Keratinocyte (primary cell): ENCODE measurements at regions not wholly inside any gene's neighbourhood (a gene's known extent, or its start where the extent isn't known, plus 50 kb on each side); places are given as distances from the start of the nearest gene placed in this dataset.

ENCODE experiments used
- CTCF ChIP-seq, 3 experiments: IDR thresholded peaks in 1 of 3; conservative IDR thresholded peaks in 1 of 3; optimal IDR thresholded peaks in 1 of 3; 2 replicates in 2 of 3; 3 replicates in 1 of 3; pipeline versions ENCODE3 to v1.5.1; 2011; ENCODE audit warnings: low read length in 3 of 3, mild to moderate bottlenecking in 3 of 3, moderate library complexity in 2 of 3, control low read depth in 1 of 3, inconsistent platforms in 1 of 3; ENCODE audit not compliant: insufficient read depth in 2 of 3; ENCODE audit errors: extremely low read depth in 1 of 3
- EZH2 ChIP-seq: IDR thresholded peaks from one replicate; pipeline ENCODE4 v1.6.1; 2012; ENCODE audit warnings: inconsistent platforms, mild to moderate bottlenecking, low read length, moderate library complexity

- TF ChIP-seq CTCF (optimal IDR thresholded peaks at IDR 0.05 in 1 of 3, IDR thresholded peaks at IDR 0.05 in 1 of 3, conservative IDR thresholded peaks at IDR 0.05 in 1 of 3; ENCODE audit: extremely low read depth in 1 of 3, insufficient read depth in 2 of 3, low read length in 3 of 3) (no peak), EZH2 (no peak)
Observed at GRCh38 chrX:65903750-65904149, 136.1 kb downstream of the VSIG4 start.
